Loucy (cell line): ENCODE measurements at regions not wholly inside any gene's neighbourhood (a gene's known extent, or its start where the extent isn't known, plus 50 kb on each side); places are given as distances from the start of the nearest gene placed in this dataset.

ENCODE experiments used
- EZH2phosphoT487 ChIP-seq: fragments of 200-600 bp; IDR thresholded peaks from 2 replicates; pipeline ENCODE4 v1.6.1; 2018; ENCODE audit warnings: antibody characterized with exemption, mild to moderate bottlenecking, moderate library complexity, borderline replicate concordance
- TF ChIP-seq, protein P1 (sequence below): fragments of 200-600 bp; sonication (generic); conservative IDR thresholded peaks from 2 replicates; pipeline ENCODE4 v1.5.1; 2014; ENCODE audit warnings: mild to moderate bottlenecking, antibody characterized with exemption, low read length

DNA sequence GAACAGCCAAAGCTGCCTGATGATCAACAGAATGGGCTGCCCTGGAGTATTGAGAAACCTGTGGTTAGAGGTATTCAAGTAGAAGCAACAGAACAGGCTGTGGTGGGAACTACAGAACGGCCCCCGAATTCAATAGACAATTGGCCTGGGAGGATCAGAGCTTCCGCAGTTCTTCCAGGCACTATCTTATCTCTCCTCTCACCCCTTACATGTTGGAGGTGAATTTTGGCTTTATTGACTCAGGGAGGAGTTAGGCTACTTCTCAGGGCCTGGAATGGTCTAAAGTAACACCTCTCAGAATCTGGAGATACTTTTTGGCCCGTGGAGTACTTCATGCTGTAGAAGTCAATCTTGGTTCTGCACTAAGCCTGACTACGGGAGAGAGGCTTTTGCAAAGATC is 253.0 kb downstream of the PRDM2 start:
- TF ChIP-seq, protein P1, sequence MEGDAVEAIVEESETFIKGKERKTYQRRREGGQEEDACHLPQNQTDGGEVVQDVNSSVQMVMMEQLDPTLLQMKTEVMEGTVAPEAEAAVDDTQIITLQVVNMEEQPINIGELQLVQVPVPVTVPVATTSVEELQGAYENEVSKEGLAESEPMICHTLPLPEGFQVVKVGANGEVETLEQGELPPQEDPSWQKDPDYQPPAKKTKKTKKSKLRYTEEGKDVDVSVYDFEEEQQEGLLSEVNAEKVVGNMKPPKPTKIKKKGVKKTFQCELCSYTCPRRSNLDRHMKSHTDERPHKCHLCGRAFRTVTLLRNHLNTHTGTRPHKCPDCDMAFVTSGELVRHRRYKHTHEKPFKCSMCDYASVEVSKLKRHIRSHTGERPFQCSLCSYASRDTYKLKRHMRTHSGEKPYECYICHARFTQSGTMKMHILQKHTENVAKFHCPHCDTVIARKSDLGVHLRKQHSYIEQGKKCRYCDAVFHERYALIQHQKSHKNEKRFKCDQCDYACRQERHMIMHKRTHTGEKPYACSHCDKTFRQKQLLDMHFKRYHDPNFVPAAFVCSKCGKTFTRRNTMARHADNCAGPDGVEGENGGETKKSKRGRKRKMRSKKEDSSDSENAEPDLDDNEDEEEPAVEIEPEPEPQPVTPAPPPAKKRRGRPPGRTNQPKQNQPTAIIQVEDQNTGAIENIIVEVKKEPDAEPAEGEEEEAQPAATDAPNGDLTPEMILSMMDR = no peak
- TF ChIP-seq EZH2phosphoT487 = no peak
